Ectodermal cell (in vitro differentiated cells): ENCODE measurements at regions not wholly inside any gene's neighbourhood (a gene's known extent, or its start where the extent isn't known, plus 50 kb on each side); places are given as distances from the start of the nearest gene placed in this dataset.
"Not testable (repeated sequence)": the region's sequence is repeated elsewhere in the genome, so short reads cannot be mapped to it uniquely, and the experiment has no call there.

Source experiments
- H3K27ac ChIP-seq: 2 replicates; pipeline ENCODE4 v1.7.0; 2013; ENCODE audit warnings: mild to moderate bottlenecking, low read depth, low read length; ENCODE audit not compliant: insufficient read depth, poor library complexity, severe bottlenecking
- H3K27me3 ChIP-seq: 2 replicates; pipeline ENCODE4 v1.7.0; 2013; ENCODE audit warnings: mild to moderate bottlenecking, low read length; ENCODE audit not compliant: insufficient read depth, control insufficient read depth, poor library complexity, severe bottlenecking
- H3K36me3 ChIP-seq: one replicate; pipeline ENCODE4 v1.7.0; 2013; ENCODE audit warnings: low read length; ENCODE audit not compliant: control insufficient read depth, insufficient read depth
- H3K4me1 ChIP-seq: one replicate; pipeline ENCODE4 v1.7.0; 2013; ENCODE audit warnings: low read length; ENCODE audit not compliant: control insufficient read depth, insufficient read depth
- H3K4me3 ChIP-seq: 2 replicates; pipeline ENCODE4 v1.7.0; 2013; ENCODE audit warnings: low read depth, low read length, control low read depth; ENCODE audit not compliant: insufficient read depth
- H3K9me3 ChIP-seq: 2 replicates; pipeline ENCODE4 v1.7.0; 2013; ENCODE audit warnings: mild to moderate bottlenecking, low read length, moderate library complexity; ENCODE audit not compliant: control insufficient read depth
- WGBS, 2 experiments: methylation state at CpG; one replicate each; pipeline ENCODE4 v1.1.7; 2013; ENCODE audit warnings: missing lambda C conversion rate in 2 of 2; 5-methylcytosine and 5-hydroxymethylcytosine counted together

- H3K36me3 ChIP-seq, H3K9me3 ChIP-seq, H3K27ac ChIP-seq, H3K27me3 ChIP-seq, H3K4me1 ChIP-seq, H3K4me3 ChIP-seq: not testable (repeated sequence)
- 92 to 100% methylated on average over 1 of the region's 2 CpGs for WGBS, 2 experiments
Observed at GRCh38 chr2:111496176-111496575, 375.5 kb downstream of the BCL2L11 start.

- not testable (repeated sequence) for H3K4me1 ChIP-seq, H3K9me3 ChIP-seq, H3K36me3 ChIP-seq, H3K27ac ChIP-seq, H3K4me3 ChIP-seq, H3K27me3 ChIP-seq
- 75 to 100% methylated on average over 2 of the region's 5 CpGs for WGBS, 2 experiments
Observed at GRCh38 chr2:111496860-111497259, 376.1 kb downstream of the BCL2L11 start.

- not testable (repeated sequence) for H3K27ac ChIP-seq, H3K27me3 ChIP-seq, H3K9me3 ChIP-seq, H3K4me1 ChIP-seq, H3K4me3 ChIP-seq, H3K36me3 ChIP-seq
- 100% methylated on average over 2 of the region's 2 CpGs for WGBS, 2 experiments
Observed at GRCh38 chr2:111497270-111497669, 376.6 kb downstream of the BCL2L11 start.

- not testable (repeated sequence) for H3K27ac ChIP-seq, H3K9me3 ChIP-seq
- WGBS, 2 experiments: 97 to 100% methylated on average over 2 of the region's 3 CpGs
Observed at GRCh38 chr2:111500536-111501062, 379.9 kb downstream of the BCL2L11 start.

GRCh38 chr2:111503844-111504570 lies 380.0 kb downstream of the ANAPC1 start:
- no CpG with 5 or more reads among the region's 5 CpGs for WGBS, 2 experiments
- not testable (repeated sequence) for H3K4me3 ChIP-seq, H3K27me3 ChIP-seq, H3K36me3 ChIP-seq, H3K9me3 ChIP-seq, H3K27ac ChIP-seq, H3K4me1 ChIP-seq

More at GRCh38 chr2:111500536-111501062, 379.9 kb downstream of the BCL2L11 start:
- not testable (repeated sequence) for H3K27me3 ChIP-seq, H3K4me1 ChIP-seq, H3K4me3 ChIP-seq, H3K36me3 ChIP-seq

GRCh38 chr2:111504571-111504942 lies 379.4 kb downstream of the ANAPC1 start:
- H3K9me3 ChIP-seq, H3K4me1 ChIP-seq, H3K4me3 ChIP-seq, H3K36me3 ChIP-seq, H3K27ac ChIP-seq, H3K27me3 ChIP-seq: not testable (repeated sequence)
- 88 to 100% methylated on average over 1 of the region's 2 CpGs for WGBS, 2 experiments

- H3K4me3 ChIP-seq, H3K36me3 ChIP-seq, H3K9me3 ChIP-seq, H3K27me3 ChIP-seq, H3K27ac ChIP-seq, H3K4me1 ChIP-seq: not testable (repeated sequence)
- 45 to 48% methylated on average over 2 of the region's 5 CpGs for WGBS, 2 experiments
Observed at GRCh38 chr2:111505267-111505666, 378.7 kb downstream of the ANAPC1 start.

- not testable (repeated sequence) for H3K27me3 ChIP-seq, H3K4me3 ChIP-seq, H3K27ac ChIP-seq, H3K9me3 ChIP-seq, H3K4me1 ChIP-seq, H3K36me3 ChIP-seq
- WGBS, 2 experiments: 88 to 91% methylated on average over 4 of the region's 5 CpGs
Observed at GRCh38 chr2:111506936-111507335, 377.1 kb downstream of the ANAPC1 start.

- not testable (repeated sequence) for H3K4me1 ChIP-seq, H3K27ac ChIP-seq, H3K9me3 ChIP-seq, H3K27me3 ChIP-seq, H3K36me3 ChIP-seq, H3K4me3 ChIP-seq
- 93 to 97% methylated on average over 5 of the region's 6 CpGs for WGBS, 2 experiments
Observed at GRCh38 chr2:111509225-111509869, 374.6 kb downstream of the ANAPC1 start.

- not testable (repeated sequence) for H3K4me1 ChIP-seq, H3K27ac ChIP-seq, H3K36me3 ChIP-seq, H3K27me3 ChIP-seq, H3K4me3 ChIP-seq, H3K9me3 ChIP-seq
- WGBS, 2 experiments: 81 to 100% methylated on average over 2 of the region's 6 CpGs
Observed at GRCh38 chr2:111510384-111510783, 373.6 kb downstream of the ANAPC1 start.
